GM23338 (cell line): ENCODE measurements at regions not wholly inside any gene's neighbourhood (a gene's known extent, or its start where the extent isn't known, plus 50 kb on each side); places are given as distances from the start of the nearest gene placed in this dataset.

Source experiments
- CTCF ChIP-seq, 2 experiments: fragments of 200-600 bp in 1 of 2; sonication (generic) in 1 of 2; conservative IDR thresholded peaks; 2 replicates each; pipeline versions ENCODE4 v1.5.1 to v1.6.1; 2016 to 2017; ENCODE audit warnings: antibody characterized with exemption in 2 of 2, low read depth in 2 of 2, mild to moderate bottlenecking in 2 of 2, moderate library complexity in 1 of 2
- ETS1 ChIP-seq: IDR thresholded peaks from 2 replicates; pipeline ENCODE4 v1.6.1; 2016; ENCODE audit warnings: antibody characterized with exemption
- EZH2 ChIP-seq: fragments of 200-600 bp; sonication (generic); IDR thresholded peaks from one replicate; pipeline ENCODE4 v1.8.0; 2017; ENCODE audit warnings: antibody characterized with exemption, mild to moderate bottlenecking, low read depth; ENCODE audit not compliant: unreplicated experiment
- EZH2phosphoT487 ChIP-seq: fragments of 200-600 bp; sonication (generic); IDR thresholded peaks from one replicate; pipeline ENCODE4 v1.8.1; 2018; ENCODE audit warnings: antibody characterized with exemption; ENCODE audit not compliant: unreplicated experiment
- NANOG ChIP-seq: IDR thresholded peaks from 2 replicates; pipeline ENCODE4 v1.6.1; 2016; ENCODE audit warnings: antibody characterized with exemption, borderline replicate concordance
- POLR2AphosphoS5 ChIP-seq: IDR thresholded peaks from 2 replicates; pipeline ENCODE4 v1.6.1; 2016; ENCODE audit warnings: antibody characterized with exemption, low read depth
- REST ChIP-seq: IDR thresholded peaks from one replicate; pipeline ENCODE4 v1.6.1; 2018; ENCODE audit warnings: antibody characterized with exemption; ENCODE audit not compliant: unreplicated experiment

GRCh38 chr2:83991992-83992391 lies 467.1 kb downstream of the SUCLG1 start:
- no peak for TF ChIP-seq EZH2phosphoT487
- no peak for TF ChIP-seq CTCF (conservative IDR thresholded peaks at IDR 0.05; ENCODE audit: low read depth in 2 of 2)
- no peak for TF ChIP-seq NANOG
- no peak for TF ChIP-seq REST
- TF ChIP-seq EZH2: no peak
- TF ChIP-seq POLR2AphosphoS5: no peak
- no peak for TF ChIP-seq ETS1
